ENCODE measurements at regions not wholly inside any gene's neighbourhood (a gene's known extent, or its start where the extent isn't known, plus 50 kb on each side); places are given as distances from the start of the nearest gene placed in this dataset.

GRCh38 chr14:96931751-96932150 is 134.6 kb downstream of the VRK1 start:
- DNase-seq = no peak

GRCh38 chr14:96934638-96935330 is 137.6 kb downstream of the VRK1 start:
- no peak for DNase-seq

GRCh38 chr14:96938946-96939345 is 141.8 kb downstream of the VRK1 start:
- DNase-seq = no peak

GRCh38 chr14:96940009-96940408 is 142.8 kb downstream of the VRK1 start:
- no peak for DNase-seq

- DNase-seq = no peak
Measured at GRCh38 chr14:96944297-96944696, 147.1 kb downstream of the VRK1 start.

- DNase-seq = no peak
Measured at GRCh38 chr14:96945721-96946120, 148.5 kb downstream of the VRK1 start.

- no peak for DNase-seq
Measured at GRCh38 chr14:96949594-96949993, 152.4 kb downstream of the VRK1 start.

GRCh38 chr14:96951511-96951910 is 154.3 kb downstream of the VRK1 start:
- DNase-seq = no peak

GRCh38 chr14:96953087-96953874 is 156.1 kb downstream of the VRK1 start:
- no peak for DNase-seq

- DNase-seq = no peak
Measured at GRCh38 chr14:96953875-96954185, 156.6 kb downstream of the VRK1 start.

GRCh38 chr14:96956464-96957239 is 159.5 kb downstream of the VRK1 start:
- no peak for DNase-seq

- no peak for DNase-seq
Measured at GRCh38 chr14:96958057-96958456, 160.9 kb downstream of the VRK1 start.

GRCh38 chr14:96959992-96960391 is 162.8 kb downstream of the VRK1 start:
- DNase-seq = no peak

- no peak for DNase-seq
Measured at GRCh38 chr14:96960598-96961116, 163.5 kb downstream of the VRK1 start.

- DNase-seq = no peak
Measured at GRCh38 chr14:96961895-96962294, 164.7 kb downstream of the VRK1 start.

- no peak for DNase-seq
Measured at GRCh38 chr14:96962337-96962736, 165.2 kb downstream of the VRK1 start.

GRCh38 chr14:96964726-96965415 is 167.7 kb downstream of the VRK1 start:
- no peak for DNase-seq

GRCh38 chr14:96965885-96966595 is 168.9 kb downstream of the VRK1 start:
- DNase-seq = no peak

GRCh38 chr14:96975116-96975515 is 177.9 kb downstream of the VRK1 start:
- DNase-seq = no peak

GRCh38 chr14:96978525-96979272 is 181.5 kb downstream of the VRK1 start:
- no peak for DNase-seq

- DNase-seq = no peak
Measured at GRCh38 chr14:96979611-96980074, 182.5 kb downstream of the VRK1 start.

Measured in NCI-H446 treated with DMSO at 0.1 percent for 48 hours (cell line).